NCI-H526 treated with DMSO at 0.1 percent for 48 hours (cell line): ENCODE measurements at regions not wholly inside any gene's neighbourhood (a gene's known extent, or its start where the extent isn't known, plus 50 kb on each side); places are given as distances from the start of the nearest gene placed in this dataset.
"Not testable (repeated sequence)": the region's sequence is repeated elsewhere in the genome, so short reads cannot be mapped to it uniquely, and the experiment has no call there.

Experiments used
- DNase-seq: peaks from one replicate; lab custom pipeline; 2025; lab: John Stamatoyannopoulos, UW

- not testable (repeated sequence) for DNase-seq
Observed at GRCh38 chr6:140189263-140189662, 814.8 kb upstream of the CITED2 start.

- DNase-seq = no peak
Observed at GRCh38 chr6:140185991-140186390, 811.5 kb upstream of the CITED2 start.

- DNase-seq = no peak
Observed at GRCh38 chr6:140183881-140184280, 809.4 kb upstream of the CITED2 start.

GRCh38 chr6:140182821-140183220 lies 808.4 kb upstream of the CITED2 start:
- DNase-seq = no peak

- no peak for DNase-seq
Observed at GRCh38 chr6:140181876-140182275, 807.4 kb upstream of the CITED2 start.

GRCh38 chr6:140180306-140180705 lies 805.9 kb upstream of the CITED2 start:
- no peak for DNase-seq

- DNase-seq = no peak
Observed at GRCh38 chr6:140178935-140179334, 804.5 kb upstream of the CITED2 start.

- no peak for DNase-seq
Observed at GRCh38 chr6:140178520-140178919, 804.1 kb upstream of the CITED2 start.

GRCh38 chr6:140176306-140176705 lies 801.9 kb upstream of the CITED2 start:
- DNase-seq = no peak

GRCh38 chr6:140175486-140175885 lies 801.0 kb upstream of the CITED2 start:
- no peak for DNase-seq

GRCh38 chr6:140174524-140174923 lies 800.1 kb upstream of the CITED2 start:
- no peak for DNase-seq

GRCh38 chr6:140168365-140168764 lies 793.9 kb upstream of the CITED2 start:
- DNase-seq = no peak

- no peak for DNase-seq
Observed at GRCh38 chr6:140160909-140161308, 786.5 kb upstream of the CITED2 start.

- DNase-seq = no peak
Observed at GRCh38 chr6:140160494-140160893, 786.0 kb upstream of the CITED2 start.

- DNase-seq = no peak
Observed at GRCh38 chr6:140156131-140156530, 781.7 kb upstream of the CITED2 start.

GRCh38 chr6:140155451-140156126 lies 781.1 kb upstream of the CITED2 start:
- DNase-seq = no peak

- no peak for DNase-seq
Observed at GRCh38 chr6:140153703-140154102, 779.3 kb upstream of the CITED2 start.

GRCh38 chr6:140147825-140148814 lies 773.7 kb upstream of the CITED2 start:
- DNase-seq = not testable (repeated sequence)

- no peak for DNase-seq
Observed at GRCh38 chr6:140140891-140141290, 766.4 kb upstream of the CITED2 start.

- DNase-seq = no peak
Observed at GRCh38 chr6:140138311-140139010, 764.0 kb upstream of the CITED2 start.

GRCh38 chr6:140134224-140134623 lies 759.8 kb upstream of the CITED2 start:
- DNase-seq = no peak

GRCh38 chr6:140130074-140130473 lies 755.6 kb upstream of the CITED2 start:
- no peak for DNase-seq
